ENCODE measurements at regions not wholly inside any gene's neighbourhood (a gene's known extent, or its start where the extent isn't known, plus 50 kb on each side); places are given as distances from the start of the nearest gene placed in this dataset.

- TF ChIP-seq EZH2phosphoT487 (conservative IDR thresholded peaks at IDR 0.05; ENCODE audit: low read length) (no peak), CTCF (IDR thresholded peaks at IDR 0.05; ENCODE audit: insufficient read depth, low read length, poor library complexity, severe bottlenecking) (no peak)
Measured at GRCh38 chr4:43987331-43987944, 461.2 kb downstream of the KCTD8 start.

Measured in SU-DHL-6 (cell line).